PFSK-1 (cell line): ENCODE measurements at regions not wholly inside any gene's neighbourhood (a gene's known extent, or its start where the extent isn't known, plus 50 kb on each side); places are given as distances from the start of the nearest gene placed in this dataset.

ENCODE experiments used
- FOXP2 ChIP-seq: optimal IDR thresholded peaks from 2 replicates; pipeline ENCODE3; 2011; ENCODE audit warnings: borderline replicate concordance, control low read depth, inconsistent platforms; ENCODE audit not compliant: insufficient read depth; ENCODE audit errors: extremely low read length, extremely low read depth
- POLR2AphosphoS5 ChIP-seq: IDR thresholded peaks from 2 replicates; pipeline ENCODE4 v1.6.1; 2012; ENCODE audit warnings: low read depth, mild to moderate bottlenecking, control low read depth, low read length, moderate library complexity
- SIN3A ChIP-seq: IDR thresholded peaks from 2 replicates; pipeline ENCODE4 v1.6.1; 2012; ENCODE audit warnings: mild to moderate bottlenecking, low read length, moderate library complexity, borderline replicate concordance; ENCODE audit not compliant: insufficient read depth
- TAF1 ChIP-seq: IDR thresholded peaks from 2 replicates; pipeline ENCODE4 v1.6.1; 2012; ENCODE audit warnings: low read length, control low read depth, borderline replicate concordance; ENCODE audit not compliant: insufficient read depth
- TF ChIP-seq, protein P1 (sequence below), 2 experiments: IDR thresholded peaks; 2 replicates each; pipeline versions ENCODE4 v1.6.1 to v1.8.0; 2011 to 2012; ENCODE audit warnings: low read depth in 2 of 2, low read length in 2 of 2, control low read depth in 1 of 2, inconsistent platforms in 1 of 2, mild to moderate bottlenecking in 1 of 2, moderate library complexity in 1 of 2; ENCODE audit not compliant: insufficient read depth in 1 of 2

DNA sequence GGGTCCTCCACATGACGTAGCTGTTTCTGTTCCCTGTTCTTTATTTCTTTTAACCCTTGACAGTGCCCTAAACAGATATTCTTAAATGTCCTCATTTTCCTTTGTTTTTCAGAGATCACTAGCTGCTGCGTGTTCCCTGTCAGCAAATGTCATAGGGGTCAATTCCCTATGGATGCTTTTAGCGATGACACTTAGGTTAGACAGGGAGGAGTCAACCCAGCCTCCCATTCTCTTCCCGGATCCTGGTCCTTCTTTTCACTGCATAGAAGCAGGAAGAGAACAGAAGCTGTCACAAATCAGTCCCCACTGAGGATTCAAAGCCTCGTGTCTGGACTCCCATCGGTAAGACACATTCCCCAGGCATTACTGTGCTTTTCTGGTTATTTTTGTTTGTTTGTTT lies 392.1 kb upstream of the PRKCQ start:
- TF ChIP-seq POLR2AphosphoS5 (no peak), SIN3A (no peak), TAF1 (no peak), FOXP2 (no peak)
- TF ChIP-seq, protein P1, sequence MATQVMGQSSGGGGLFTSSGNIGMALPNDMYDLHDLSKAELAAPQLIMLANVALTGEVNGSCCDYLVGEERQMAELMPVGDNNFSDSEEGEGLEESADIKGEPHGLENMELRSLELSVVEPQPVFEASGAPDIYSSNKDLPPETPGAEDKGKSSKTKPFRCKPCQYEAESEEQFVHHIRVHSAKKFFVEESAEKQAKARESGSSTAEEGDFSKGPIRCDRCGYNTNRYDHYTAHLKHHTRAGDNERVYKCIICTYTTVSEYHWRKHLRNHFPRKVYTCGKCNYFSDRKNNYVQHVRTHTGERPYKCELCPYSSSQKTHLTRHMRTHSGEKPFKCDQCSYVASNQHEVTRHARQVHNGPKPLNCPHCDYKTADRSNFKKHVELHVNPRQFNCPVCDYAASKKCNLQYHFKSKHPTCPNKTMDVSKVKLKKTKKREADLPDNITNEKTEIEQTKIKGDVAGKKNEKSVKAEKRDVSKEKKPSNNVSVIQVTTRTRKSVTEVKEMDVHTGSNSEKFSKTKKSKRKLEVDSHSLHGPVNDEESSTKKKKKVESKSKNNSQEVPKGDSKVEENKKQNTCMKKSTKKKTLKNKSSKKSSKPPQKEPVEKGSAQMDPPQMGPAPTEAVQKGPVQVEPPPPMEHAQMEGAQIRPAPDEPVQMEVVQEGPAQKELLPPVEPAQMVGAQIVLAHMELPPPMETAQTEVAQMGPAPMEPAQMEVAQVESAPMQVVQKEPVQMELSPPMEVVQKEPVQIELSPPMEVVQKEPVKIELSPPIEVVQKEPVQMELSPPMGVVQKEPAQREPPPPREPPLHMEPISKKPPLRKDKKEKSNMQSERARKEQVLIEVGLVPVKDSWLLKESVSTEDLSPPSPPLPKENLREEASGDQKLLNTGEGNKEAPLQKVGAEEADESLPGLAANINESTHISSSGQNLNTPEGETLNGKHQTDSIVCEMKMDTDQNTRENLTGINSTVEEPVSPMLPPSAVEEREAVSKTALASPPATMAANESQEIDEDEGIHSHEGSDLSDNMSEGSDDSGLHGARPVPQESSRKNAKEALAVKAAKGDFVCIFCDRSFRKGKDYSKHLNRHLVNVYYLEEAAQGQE (IDR thresholded peaks at IDR 0.05; ENCODE audit: insufficient read depth in 1 of 2, low read depth in 2 of 2, low read length in 2 of 2) = no peak
